ENCODE measurements at regions not wholly inside any gene's neighbourhood (a gene's known extent, or its start where the extent isn't known, plus 50 kb on each side); places are given as distances from the start of the nearest gene placed in this dataset.

DNA sequence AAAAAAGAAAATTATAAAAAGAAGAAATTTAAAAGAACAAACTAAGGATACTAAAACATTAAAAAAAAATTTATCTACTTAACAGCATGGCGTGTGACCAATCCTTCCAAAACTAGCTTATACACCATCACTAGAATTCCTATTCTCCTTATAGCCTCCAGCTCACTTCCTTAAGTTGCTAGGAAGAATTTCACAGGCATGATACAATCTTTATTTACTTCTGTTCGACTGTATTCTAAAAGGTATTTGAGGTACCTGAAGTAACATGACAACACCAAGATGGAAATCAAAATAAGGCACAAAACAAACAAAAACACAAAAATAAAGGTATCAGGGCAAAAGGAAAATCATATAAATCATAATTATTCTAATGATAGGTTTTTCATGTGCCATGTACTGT is 360.7 kb downstream of the FIGN start:
- TF ChIP-seq, protein P1, sequence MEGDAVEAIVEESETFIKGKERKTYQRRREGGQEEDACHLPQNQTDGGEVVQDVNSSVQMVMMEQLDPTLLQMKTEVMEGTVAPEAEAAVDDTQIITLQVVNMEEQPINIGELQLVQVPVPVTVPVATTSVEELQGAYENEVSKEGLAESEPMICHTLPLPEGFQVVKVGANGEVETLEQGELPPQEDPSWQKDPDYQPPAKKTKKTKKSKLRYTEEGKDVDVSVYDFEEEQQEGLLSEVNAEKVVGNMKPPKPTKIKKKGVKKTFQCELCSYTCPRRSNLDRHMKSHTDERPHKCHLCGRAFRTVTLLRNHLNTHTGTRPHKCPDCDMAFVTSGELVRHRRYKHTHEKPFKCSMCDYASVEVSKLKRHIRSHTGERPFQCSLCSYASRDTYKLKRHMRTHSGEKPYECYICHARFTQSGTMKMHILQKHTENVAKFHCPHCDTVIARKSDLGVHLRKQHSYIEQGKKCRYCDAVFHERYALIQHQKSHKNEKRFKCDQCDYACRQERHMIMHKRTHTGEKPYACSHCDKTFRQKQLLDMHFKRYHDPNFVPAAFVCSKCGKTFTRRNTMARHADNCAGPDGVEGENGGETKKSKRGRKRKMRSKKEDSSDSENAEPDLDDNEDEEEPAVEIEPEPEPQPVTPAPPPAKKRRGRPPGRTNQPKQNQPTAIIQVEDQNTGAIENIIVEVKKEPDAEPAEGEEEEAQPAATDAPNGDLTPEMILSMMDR (IDR thresholded peaks at IDR 0.05; ENCODE audit: poor library complexity, severe bottlenecking) = no peak
- TF ChIP-seq EZH2 (IDR thresholded peaks at IDR 0.05; ENCODE audit: borderline replicate concordance, insufficient read depth, low read length, poor library complexity, severe bottlenecking) = no peak
- TF ChIP-seq TAF1 (IDR thresholded peaks at IDR 0.05; ENCODE audit: low read depth) = no peak
- no peak for TF ChIP-seq POLR2AphosphoS5 (IDR thresholded peaks at IDR 0.05)
- TF ChIP-seq EP300 (conservative IDR thresholded peaks at IDR 0.05; ENCODE audit: poor library complexity, severe bottlenecking) = no peak
- TF ChIP-seq SMC3 (conservative IDR thresholded peaks at IDR 0.05; ENCODE audit: poor library complexity) = no peak
- TF ChIP-seq RAD21 (conservative IDR thresholded peaks at IDR 0.05) = no peak
